NCI-H2227 (cell line): ENCODE measurements at regions not wholly inside any gene's neighbourhood (a gene's known extent, or its start where the extent isn't known, plus 50 kb on each side); places are given as distances from the start of the nearest gene placed in this dataset.
"Not testable (repeated sequence)": the region's sequence is repeated elsewhere in the genome, so short reads cannot be mapped to it uniquely, and the experiment has no call there.

ENCODE experiments used
- DNase-seq: peaks from one replicate; lab custom pipeline; 2025; ENCODE audit not compliant: unreplicated experiment; lab: John Stamatoyannopoulos, UW

- DNase-seq, result no peak
Measured at GRCh38 chr7:86209036-86209435, 434.7 kb upstream of the GRM3 start.

- DNase-seq, result no peak
Measured at GRCh38 chr7:86207740-86208139, 436.0 kb upstream of the GRM3 start.

- no peak for DNase-seq
Measured at GRCh38 chr7:86202833-86203232, 440.9 kb upstream of the GRM3 start.

- no peak for DNase-seq
Measured at GRCh38 chr7:86201767-86202166, 441.9 kb upstream of the GRM3 start.

GRCh38 chr7:86199881-86200614 is 443.7 kb upstream of the GRM3 start:
- DNase-seq, result no peak

- DNase-seq, result no peak
Measured at GRCh38 chr7:86190351-86190750, 453.4 kb upstream of the GRM3 start.

GRCh38 chr7:86181474-86181873 is 462.2 kb upstream of the GRM3 start:
- no peak for DNase-seq

- no peak for DNase-seq
Measured at GRCh38 chr7:86164827-86165226, 478.9 kb upstream of the GRM3 start.

- no peak for DNase-seq
Measured at GRCh38 chr7:86158111-86158510, 485.6 kb upstream of the GRM3 start.

GRCh38 chr7:86155623-86156022 is 488.1 kb upstream of the GRM3 start:
- no peak for DNase-seq

GRCh38 chr7:86152926-86153325 is 490.8 kb upstream of the GRM3 start:
- DNase-seq, result no peak

GRCh38 chr7:86149024-86149665 is 494.6 kb upstream of the GRM3 start:
- DNase-seq, result no peak

GRCh38 chr7:86148501-86148900 is 495.2 kb upstream of the GRM3 start:
- no peak for DNase-seq

GRCh38 chr7:86137343-86137742 is 506.4 kb upstream of the GRM3 start:
- DNase-seq, result no peak

- DNase-seq, result no peak
Measured at GRCh38 chr7:86130268-86130667, 513.4 kb upstream of the GRM3 start.

GRCh38 chr7:86123476-86123875 is 520.2 kb upstream of the GRM3 start:
- DNase-seq, result no peak

- no peak for DNase-seq
Measured at GRCh38 chr7:86094166-86094669, 549.5 kb upstream of the GRM3 start.

- no peak for DNase-seq
Measured at GRCh38 chr7:86091369-86091768, 552.3 kb upstream of the GRM3 start.

- no peak for DNase-seq
Measured at GRCh38 chr7:86089455-86089854, 554.3 kb upstream of the GRM3 start.

GRCh38 chr7:86064572-86064971 is 579.1 kb upstream of the GRM3 start:
- DNase-seq, result not testable (repeated sequence)

- no peak for DNase-seq
Measured at GRCh38 chr7:86058649-86059048, 585.1 kb upstream of the GRM3 start.

GRCh38 chr7:86050918-86051317 is 592.8 kb upstream of the GRM3 start:
- DNase-seq, result no peak

- no peak for DNase-seq
Measured at GRCh38 chr7:86049910-86050309, 593.8 kb upstream of the GRM3 start.
